ENCODE measurements at regions not wholly inside any gene's neighbourhood (a gene's known extent, or its start where the extent isn't known, plus 50 kb on each side); places are given as distances from the start of the nearest gene placed in this dataset.

DNA sequence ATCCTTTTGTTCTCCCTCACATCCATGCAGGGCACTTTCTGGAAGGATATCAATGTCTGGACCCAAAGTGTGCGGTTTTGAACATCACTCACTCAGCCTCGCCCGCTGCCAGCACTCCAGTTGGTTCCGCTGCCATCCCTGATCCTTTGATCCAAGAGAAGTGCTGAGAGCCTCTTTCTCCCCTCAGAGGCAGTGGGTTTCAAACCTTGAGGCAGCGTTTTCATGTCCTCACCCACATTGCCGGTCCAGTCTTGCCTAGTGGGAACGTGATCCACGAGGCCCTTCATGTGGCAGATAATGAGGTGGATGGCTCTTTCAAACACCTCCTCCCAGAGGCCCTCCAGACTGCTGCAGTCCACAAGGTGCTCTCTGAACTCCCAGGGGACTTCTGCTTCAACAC lies 122.2 kb downstream of the ACTL8 start:
- no peak for DNase-seq

DNA sequence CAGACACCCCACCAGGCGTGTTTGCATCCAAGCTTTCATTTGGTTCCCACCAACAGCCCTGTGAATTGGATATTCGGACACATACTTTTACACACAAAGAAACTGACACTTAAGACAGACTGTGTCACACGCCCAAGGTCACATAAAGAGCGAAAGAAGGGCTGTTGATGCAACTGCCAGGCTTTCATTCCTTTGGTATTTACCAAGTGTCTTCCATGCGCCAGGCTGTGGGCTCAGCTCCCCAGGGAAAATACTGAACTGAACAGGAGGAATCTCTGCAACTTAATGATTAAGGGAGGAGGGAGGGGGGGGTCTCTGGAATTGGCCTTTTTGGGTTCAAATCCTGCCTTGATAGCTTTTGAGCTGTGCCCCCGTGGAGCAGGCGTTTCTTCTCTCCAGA lies 122.8 kb downstream of the ACTL8 start:
- no peak for DNase-seq

DNA sequence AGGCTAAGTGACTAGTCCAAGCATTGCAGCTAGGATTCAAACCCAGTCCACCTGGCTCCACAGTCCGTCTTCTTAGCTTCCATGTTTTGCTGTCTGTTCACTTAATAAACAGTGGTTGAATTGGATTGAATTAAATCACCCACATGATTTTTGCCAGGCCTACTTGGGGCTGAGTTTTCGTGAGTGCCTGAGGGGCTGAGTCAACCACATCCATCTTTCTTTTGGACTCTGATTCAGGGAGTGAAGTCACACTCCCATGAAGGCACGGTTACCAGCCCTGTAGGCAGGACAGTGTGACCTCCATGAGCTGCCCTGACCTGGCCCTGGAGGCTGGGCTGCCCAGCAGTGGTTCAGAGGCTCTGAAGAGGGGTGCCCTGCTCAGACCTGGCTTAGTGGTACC lies 123.7 kb downstream of the ACTL8 start:
- no peak for DNase-seq

- no peak for DNase-seq
Observed at GRCh38 chr1:17880449-17880848, 125.3 kb downstream of the ACTL8 start.

GRCh38 chr1:17881761-17882160 lies 126.6 kb downstream of the ACTL8 start:
- DNase-seq: no peak

GRCh38 chr1:17883136-17883535 lies 128.0 kb downstream of the ACTL8 start:
- DNase-seq: no peak

DNA sequence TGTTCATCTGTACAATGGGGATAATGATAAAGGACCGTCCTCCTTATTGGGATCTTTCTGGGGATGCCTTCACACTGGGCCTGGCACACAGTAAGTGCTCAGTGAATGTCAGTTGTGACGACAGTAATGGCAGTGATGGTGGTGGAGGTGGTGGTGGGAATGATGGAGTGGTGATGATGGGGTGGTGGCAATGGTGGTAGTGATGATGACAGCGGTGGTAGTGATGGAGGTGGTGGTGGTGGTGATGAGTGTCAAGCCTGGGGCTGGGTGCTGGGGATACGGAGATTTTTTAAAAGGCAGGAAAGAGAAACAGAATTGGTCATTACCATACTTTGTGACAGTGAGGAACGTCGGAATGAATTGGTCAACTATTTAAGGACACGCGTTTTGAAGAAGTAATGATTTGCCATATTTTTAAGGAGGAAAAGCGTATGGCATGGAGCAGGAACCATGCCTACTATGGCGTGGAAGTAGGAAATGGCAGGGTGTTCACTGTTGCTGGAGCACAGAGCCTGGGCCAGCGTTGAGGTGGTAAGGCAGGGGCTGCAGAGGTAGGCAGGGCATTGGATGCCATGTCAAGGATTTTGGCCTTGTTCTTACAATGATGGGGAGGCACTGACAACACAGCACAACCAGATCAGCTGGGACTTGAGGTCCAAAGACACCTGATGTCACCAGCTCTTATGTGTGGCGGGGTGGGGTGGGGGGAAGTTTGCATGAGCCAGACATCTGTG lies 128.7 kb downstream of the ACTL8 start:
- DNase-seq: no peak

GRCh38 chr1:17885663-17886320 lies 130.7 kb downstream of the ACTL8 start:
- DNase-seq: no peak

- no peak for DNase-seq
Observed at GRCh38 chr1:17886386-17886785, 131.3 kb downstream of the ACTL8 start.

GRCh38 chr1:17886838-17887441 lies 131.8 kb downstream of the ACTL8 start:
- no peak for DNase-seq

DNA sequence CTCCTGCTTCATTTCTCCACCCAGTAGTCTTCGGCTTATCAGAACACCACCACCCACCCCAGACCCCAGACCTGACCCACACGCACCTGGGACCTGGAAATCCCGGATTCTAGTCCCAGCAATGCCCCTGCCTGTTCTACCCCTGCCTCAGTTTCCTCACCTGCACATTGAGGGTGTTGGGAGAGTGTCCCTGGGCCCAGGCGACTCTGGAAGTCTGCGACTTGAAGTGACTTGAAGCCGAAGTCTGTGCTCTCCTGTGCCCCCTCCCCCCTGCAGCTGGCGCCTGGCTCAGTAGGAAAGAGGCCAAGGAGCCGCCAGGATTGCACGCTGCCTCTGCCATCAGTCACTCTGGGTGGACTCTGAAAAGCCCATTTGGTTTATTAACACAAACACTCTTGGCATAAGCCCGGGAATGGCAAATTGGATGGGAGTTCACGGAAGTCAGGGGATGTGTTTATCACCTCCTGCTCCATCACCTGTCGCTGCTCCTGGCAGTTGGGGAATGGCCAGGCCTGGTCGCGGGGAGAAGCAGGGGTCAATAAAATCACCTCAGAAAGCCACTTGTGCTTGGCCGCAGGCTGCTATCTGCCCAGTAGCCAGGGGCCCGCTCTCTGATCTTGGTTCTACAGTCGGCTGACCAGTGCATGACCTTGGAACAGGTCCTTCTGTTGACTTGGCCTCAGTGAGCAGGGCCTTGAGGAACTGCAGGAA lies 132.7 kb downstream of the ACTL8 start:
- DNase-seq: no peak

DNA sequence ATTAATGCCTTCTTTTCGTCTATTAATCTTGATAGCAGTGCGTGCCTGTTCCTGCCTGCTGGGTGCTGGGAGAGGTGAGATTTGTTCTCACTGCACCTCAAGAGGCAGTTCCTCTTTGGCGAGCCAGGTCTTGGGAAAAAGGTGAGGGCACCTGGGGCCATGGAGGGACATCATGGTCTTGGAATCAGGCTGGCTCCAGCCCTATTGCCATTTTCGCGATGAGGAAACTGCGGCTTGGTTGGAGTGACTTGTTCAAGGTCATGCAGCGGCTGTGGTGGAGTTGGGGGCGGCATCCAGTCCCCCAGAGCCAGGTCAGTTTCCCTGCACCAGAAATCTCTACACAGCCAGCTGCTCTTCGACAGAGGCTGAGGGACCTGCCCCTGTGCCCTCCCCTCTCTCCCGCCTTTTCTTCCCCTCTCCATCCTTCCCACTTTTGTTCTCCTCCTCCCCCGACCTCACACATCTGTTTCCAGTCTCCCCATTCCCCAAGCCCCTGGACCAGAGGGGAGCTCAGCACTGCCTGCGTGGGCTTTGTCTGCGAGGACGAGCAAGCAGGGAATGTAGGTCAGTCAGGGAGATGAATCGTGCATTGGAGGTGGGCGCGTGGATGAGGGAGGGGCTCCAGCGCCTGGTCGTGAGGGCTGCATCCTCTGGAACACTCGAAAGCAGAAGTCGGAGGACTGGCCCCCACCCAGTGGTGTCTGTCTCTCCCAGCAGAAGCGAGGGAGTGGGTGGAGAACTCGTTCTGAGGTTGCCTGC lies 135.1 kb downstream of the ACTL8 start:
- no peak for DNase-seq

- DNase-seq: no peak
Observed at GRCh38 chr1:17890815-17891191, 135.7 kb downstream of the ACTL8 start.

GRCh38 chr1:17891205-17892110 lies 136.3 kb downstream of the ACTL8 start:
- no peak for DNase-seq

- DNase-seq: no peak
Observed at GRCh38 chr1:17892225-17892624, 137.1 kb downstream of the ACTL8 start.

GRCh38 chr1:17892851-17893250 lies 137.7 kb downstream of the ACTL8 start:
- no peak for DNase-seq

DNA sequence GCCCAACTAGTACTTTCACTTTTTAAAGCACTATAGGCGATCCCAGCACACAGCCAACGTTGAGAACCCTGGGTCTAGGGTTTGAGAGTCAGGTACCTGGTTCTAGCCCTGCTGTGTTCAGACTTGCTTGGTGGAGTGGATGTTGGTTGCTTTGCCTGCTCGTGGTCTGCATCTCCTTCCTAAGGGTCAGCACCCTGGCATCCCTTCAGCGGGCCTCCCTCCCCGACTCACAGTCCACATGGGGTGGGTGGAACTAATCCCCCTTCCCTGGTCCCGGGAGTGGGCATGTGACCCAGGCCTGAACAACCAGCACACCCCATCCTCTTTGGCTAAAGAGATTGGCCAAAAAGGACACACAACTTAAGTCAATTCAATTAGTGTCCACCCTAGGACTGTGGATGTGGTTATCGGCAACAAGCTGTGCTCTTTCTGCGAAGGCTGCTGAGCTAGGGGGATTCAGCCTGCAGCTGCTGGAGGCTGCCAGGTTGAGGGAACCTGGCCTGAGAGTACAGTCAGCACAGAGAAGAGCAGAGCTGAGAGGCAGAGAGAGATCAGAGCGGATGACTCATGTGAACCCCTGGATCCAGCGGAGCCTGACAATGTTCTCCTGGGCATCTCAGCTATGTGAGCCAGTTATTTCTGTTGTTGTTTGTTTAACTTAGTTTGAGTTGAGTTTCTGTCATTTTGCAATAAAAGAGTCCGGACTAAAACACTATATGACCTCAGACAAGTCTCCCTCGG lies 138.9 kb downstream of the ACTL8 start:
- DNase-seq: no peak

- DNase-seq: no peak
Observed at GRCh38 chr1:17895401-17895800, 140.3 kb downstream of the ACTL8 start.

- DNase-seq: no peak
Observed at GRCh38 chr1:17895986-17896385, 140.9 kb downstream of the ACTL8 start.

- peak; percentile 37 to 61 for DNase-seq
Observed at GRCh38 chr1:17903386-17903785, 148.3 kb downstream of the ACTL8 start.

- no peak for DNase-seq
Observed at GRCh38 chr1:17904290-17904689, 149.2 kb downstream of the ACTL8 start.

Data from NCI-H187 (cell line).